ENCODE measurements at regions not wholly inside any gene's neighbourhood (a gene's known extent, or its start where the extent isn't known, plus 50 kb on each side); places are given as distances from the start of the nearest gene placed in this dataset.

DNA sequence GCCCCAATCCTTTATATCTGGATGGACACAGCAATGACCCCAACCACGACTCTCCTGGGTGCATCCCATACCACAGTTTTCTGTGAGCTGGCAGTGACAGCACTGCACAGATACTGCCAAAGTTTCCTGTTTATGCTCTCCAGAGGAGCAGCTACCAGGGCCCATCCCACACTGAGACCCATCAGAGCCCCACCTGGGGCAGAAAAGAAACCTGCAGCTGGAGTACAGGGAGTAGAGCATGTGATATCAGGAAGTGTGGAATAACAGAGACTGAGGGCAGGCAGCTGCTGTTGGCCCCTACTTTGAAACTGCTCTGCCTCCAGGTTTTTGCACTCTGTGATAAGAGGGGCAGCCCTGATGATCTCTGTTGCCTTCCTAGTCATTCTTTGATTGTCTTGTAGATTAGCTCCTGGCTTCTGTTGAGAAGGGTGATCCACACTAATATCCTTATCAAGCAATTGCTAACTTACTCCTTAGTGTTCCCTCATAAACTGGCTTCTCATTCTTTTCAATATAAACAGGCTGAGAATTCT is 526.3 kb upstream of the TECRL start:
- TF ChIP-seq, protein P1, sequence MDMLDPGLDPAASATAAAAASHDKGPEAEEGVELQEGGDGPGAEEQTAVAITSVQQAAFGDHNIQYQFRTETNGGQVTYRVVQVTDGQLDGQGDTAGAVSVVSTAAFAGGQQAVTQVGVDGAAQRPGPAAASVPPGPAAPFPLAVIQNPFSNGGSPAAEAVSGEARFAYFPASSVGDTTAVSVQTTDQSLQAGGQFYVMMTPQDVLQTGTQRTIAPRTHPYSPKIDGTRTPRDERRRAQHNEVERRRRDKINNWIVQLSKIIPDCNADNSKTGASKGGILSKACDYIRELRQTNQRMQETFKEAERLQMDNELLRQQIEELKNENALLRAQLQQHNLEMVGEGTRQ (CRISPR knock-in tag; IDR thresholded peaks at IDR 0.05): no peak
- TF ChIP-seq, protein P2, sequence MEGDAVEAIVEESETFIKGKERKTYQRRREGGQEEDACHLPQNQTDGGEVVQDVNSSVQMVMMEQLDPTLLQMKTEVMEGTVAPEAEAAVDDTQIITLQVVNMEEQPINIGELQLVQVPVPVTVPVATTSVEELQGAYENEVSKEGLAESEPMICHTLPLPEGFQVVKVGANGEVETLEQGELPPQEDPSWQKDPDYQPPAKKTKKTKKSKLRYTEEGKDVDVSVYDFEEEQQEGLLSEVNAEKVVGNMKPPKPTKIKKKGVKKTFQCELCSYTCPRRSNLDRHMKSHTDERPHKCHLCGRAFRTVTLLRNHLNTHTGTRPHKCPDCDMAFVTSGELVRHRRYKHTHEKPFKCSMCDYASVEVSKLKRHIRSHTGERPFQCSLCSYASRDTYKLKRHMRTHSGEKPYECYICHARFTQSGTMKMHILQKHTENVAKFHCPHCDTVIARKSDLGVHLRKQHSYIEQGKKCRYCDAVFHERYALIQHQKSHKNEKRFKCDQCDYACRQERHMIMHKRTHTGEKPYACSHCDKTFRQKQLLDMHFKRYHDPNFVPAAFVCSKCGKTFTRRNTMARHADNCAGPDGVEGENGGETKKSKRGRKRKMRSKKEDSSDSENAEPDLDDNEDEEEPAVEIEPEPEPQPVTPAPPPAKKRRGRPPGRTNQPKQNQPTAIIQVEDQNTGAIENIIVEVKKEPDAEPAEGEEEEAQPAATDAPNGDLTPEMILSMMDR (IDR thresholded peaks at IDR 0.05): no peak
- TF ChIP-seq MAX (CRISPR knock-in tag; IDR thresholded peaks at IDR 0.05) (no peak), CREB1 (CRISPR knock-in tag; IDR thresholded peaks at IDR 0.05) (no peak)
